ENCODE measurements at regions not wholly inside any gene's neighbourhood (a gene's known extent, or its start where the extent isn't known, plus 50 kb on each side); places are given as distances from the start of the nearest gene placed in this dataset.

GRCh38 chrX:46407753-46408130 is 137.5 kb downstream of the ZNF674 start:
- no peaks in the 10 kb centered on the region for H3K9me3 ChIP-seq (ENCODE audit: low read length)
- H3K79me2 ChIP-seq (ENCODE audit: insufficient read depth, low read length), result no peaks in the 10 kb centered on the region
- H3K36me3 ChIP-seq (ENCODE audit: insufficient read depth, low read length), result no peaks in the 10 kb centered on the region
- no peak overlapping the region for H3K27ac ChIP-seq (ENCODE audit: low read depth, low read length, poor library complexity, severe bottlenecking)
- no peak overlapping the region for H3K4me2 ChIP-seq (ENCODE audit: low read length)
- no peaks in the 10 kb centered on the region for H3K27me3 ChIP-seq (ENCODE audit: insufficient read depth, low read length)
- H4K20me1 ChIP-seq (ENCODE audit: insufficient read depth, low read length), result no peaks in the 10 kb centered on the region
- H3K4me1 ChIP-seq (ENCODE audit: insufficient read depth, low read length, severe bottlenecking), result no peaks in the 10 kb centered on the region
- no peak overlapping the region for H2AFZ ChIP-seq (ENCODE audit: low read length)
- no peaks in the 10 kb centered on the region for H3K9me2 ChIP-seq (ENCODE audit: low read depth, low read length)
- no peak overlapping the region for H3K4me3 ChIP-seq (ENCODE audit: low read depth, low read length, poor library complexity, severe bottlenecking)
- TF ChIP-seq CTCF (IDR thresholded peaks at IDR 0.05; ENCODE audit: low read length) (no peak), EZH2 (IDR thresholded peaks at IDR 0.05; ENCODE audit: borderline replicate concordance, low read length) (no peak)
- no peak overlapping the region for H3K9ac ChIP-seq (ENCODE audit: low read length)
- no peaks in the 10 kb centered on the region for H3F3A ChIP-seq (ENCODE audit: insufficient read depth, low read length)

GRCh38 chrX:46407036-46407752 is 138.0 kb downstream of the ZNF674 start:
- Histone ChIP-seq H3K4me3 (ENCODE audit: low read depth, low read length, poor library complexity, severe bottlenecking) (no peak overlapping the region), H3K27me3 (ENCODE audit: insufficient read depth, low read length) (no peaks in the 10 kb centered on the region), H3K4me1 (ENCODE audit: insufficient read depth, low read length, severe bottlenecking) (no peaks in the 10 kb centered on the region), H3F3A (ENCODE audit: insufficient read depth, low read length) (no peaks in the 10 kb centered on the region), H3K36me3 (ENCODE audit: insufficient read depth, low read length) (no peaks in the 10 kb centered on the region), H2AFZ (ENCODE audit: low read length) (no peak overlapping the region), H3K9me2 (ENCODE audit: low read depth, low read length) (no peaks in the 10 kb centered on the region), H3K79me2 (ENCODE audit: insufficient read depth, low read length) (no peaks in the 10 kb centered on the region), H4K20me1 (ENCODE audit: insufficient read depth, low read length) (no peaks in the 10 kb centered on the region), H3K9ac (ENCODE audit: low read length) (no peak overlapping the region), H3K27ac (ENCODE audit: low read depth, low read length, poor library complexity, severe bottlenecking) (no peak overlapping the region), H3K4me2 (ENCODE audit: low read length) (no peak overlapping the region), H3K9me3 (ENCODE audit: low read length) (no peaks in the 10 kb centered on the region)
- TF ChIP-seq CTCF (IDR thresholded peaks at IDR 0.05; ENCODE audit: low read length) (no peak), EZH2 (IDR thresholded peaks at IDR 0.05; ENCODE audit: borderline replicate concordance, low read length) (no peak)

- Histone ChIP-seq H4K20me1 (ENCODE audit: insufficient read depth, low read length) (no peaks in the 10 kb centered on the region), H3K4me2 (ENCODE audit: low read length) (no peak overlapping the region), H3K4me1 (ENCODE audit: insufficient read depth, low read length, severe bottlenecking) (no peaks in the 10 kb centered on the region), H3K9me2 (ENCODE audit: low read depth, low read length) (no peaks in the 10 kb centered on the region), H3K9ac (ENCODE audit: low read length) (no peak overlapping the region), H3K4me3 (ENCODE audit: low read depth, low read length, poor library complexity, severe bottlenecking) (no peak overlapping the region), H3F3A (ENCODE audit: insufficient read depth, low read length) (no peaks in the 10 kb centered on the region), H3K36me3 (ENCODE audit: insufficient read depth, low read length) (no peaks in the 10 kb centered on the region), H3K9me3 (ENCODE audit: low read length) (no peaks in the 10 kb centered on the region), H3K27me3 (ENCODE audit: insufficient read depth, low read length) (no peaks in the 10 kb centered on the region), H3K79me2 (ENCODE audit: insufficient read depth, low read length) (no peaks in the 10 kb centered on the region), H3K27ac (ENCODE audit: low read depth, low read length, poor library complexity, severe bottlenecking) (no peak overlapping the region), H2AFZ (ENCODE audit: low read length) (no peak overlapping the region)
- TF ChIP-seq CTCF (IDR thresholded peaks at IDR 0.05; ENCODE audit: low read length), result no peak
- no peak for TF ChIP-seq EZH2 (IDR thresholded peaks at IDR 0.05; ENCODE audit: borderline replicate concordance, low read length)
Measured at GRCh38 chrX:46404774-46405173, 140.4 kb downstream of the ZNF674 start.

All from OCI-LY1 (cell line).